Urothelium cell line (cell line): ENCODE measurements at regions not wholly inside any gene's neighbourhood (a gene's known extent, or its start where the extent isn't known, plus 50 kb on each side); places are given as distances from the start of the nearest gene placed in this dataset.
"Not testable (repeated sequence)": the region's sequence is repeated elsewhere in the genome, so short reads cannot be mapped to it uniquely, and the experiment has no call there.

ENCODE experiments used
- DNase-seq: peaks from one replicate; pipeline ENCODE4 v3.0.0; 2011; ENCODE audit warnings: low spot score, mixed read lengths
- FAIRE-seq: peaks from 2 replicates; lab custom pipeline; 2011; peaks lifted over from hg19 to GRCh38; lab: Jason Lieb, UNC

DNA sequence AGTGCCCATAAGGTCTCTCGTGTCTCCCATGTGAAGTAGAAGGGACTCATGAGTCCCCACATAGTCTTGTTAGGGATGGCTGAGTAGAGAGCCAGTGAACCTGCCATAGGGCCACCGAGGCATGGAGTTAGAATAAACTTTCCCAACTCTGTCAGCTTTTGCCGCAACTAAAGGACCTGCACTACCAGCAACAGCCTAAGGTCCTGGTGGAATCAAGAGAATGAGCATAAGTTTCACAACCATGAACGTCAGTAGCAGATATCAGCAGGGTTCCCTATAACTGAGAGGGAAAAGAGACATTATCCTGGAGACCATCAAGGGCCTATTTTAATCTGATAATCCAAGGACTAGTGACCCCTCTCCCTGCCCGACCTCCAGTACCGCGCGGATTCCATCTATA lies 60.3 kb upstream of the FNDC3B start:
- DNase-seq (no peak), FAIRE-seq (no peak)

DNA sequence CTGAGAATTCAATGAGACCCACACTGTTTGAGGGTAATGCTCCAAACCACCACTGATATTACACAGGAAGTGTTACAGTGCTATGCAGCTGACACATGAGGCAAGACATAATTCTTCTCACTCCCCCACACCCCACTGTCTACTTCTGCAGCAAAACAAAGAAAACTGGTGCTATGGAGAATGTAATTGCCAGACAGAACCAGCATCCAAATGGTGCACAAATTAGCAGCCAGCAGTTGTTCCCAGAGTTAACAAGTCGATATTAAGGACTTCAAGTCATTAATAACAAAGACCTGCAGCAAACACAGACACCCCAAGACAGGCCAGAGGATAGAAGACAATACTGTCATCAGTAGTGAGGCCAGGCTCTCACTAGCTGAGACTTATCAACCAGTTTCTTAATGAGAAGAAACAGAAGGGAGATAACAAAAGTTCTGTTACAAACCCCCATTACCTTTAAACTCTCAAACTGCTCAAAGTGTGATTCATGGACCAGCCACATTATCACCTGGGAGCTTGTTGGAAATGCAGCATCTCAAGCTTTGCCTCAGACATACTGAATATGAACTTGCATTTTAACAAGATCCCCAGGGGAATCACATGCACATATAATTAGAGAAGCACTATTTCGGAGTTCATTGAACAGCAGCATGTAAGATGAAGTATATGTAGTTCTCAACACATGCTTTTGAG lies 58.7 kb upstream of the FNDC3B start:
- DNase-seq (no peak), FAIRE-seq (no peak)

DNA sequence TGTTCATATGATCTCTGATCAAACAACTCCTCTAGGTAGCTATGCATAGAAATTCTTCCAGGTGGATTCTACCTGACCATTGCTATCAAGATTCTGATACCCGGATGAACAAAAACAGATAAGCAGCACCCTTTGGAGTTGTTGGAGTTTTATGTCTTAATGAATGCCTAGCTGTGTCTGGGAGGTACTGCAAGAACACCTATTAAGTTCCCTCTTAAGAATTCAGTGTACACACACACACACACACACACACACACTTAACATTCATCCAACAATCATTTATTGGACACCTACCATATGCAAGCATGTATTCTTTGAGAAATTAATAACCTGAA lies 58.1 kb upstream of the FNDC3B start:
- DNase-seq (no peak), FAIRE-seq (no peak)

DNA sequence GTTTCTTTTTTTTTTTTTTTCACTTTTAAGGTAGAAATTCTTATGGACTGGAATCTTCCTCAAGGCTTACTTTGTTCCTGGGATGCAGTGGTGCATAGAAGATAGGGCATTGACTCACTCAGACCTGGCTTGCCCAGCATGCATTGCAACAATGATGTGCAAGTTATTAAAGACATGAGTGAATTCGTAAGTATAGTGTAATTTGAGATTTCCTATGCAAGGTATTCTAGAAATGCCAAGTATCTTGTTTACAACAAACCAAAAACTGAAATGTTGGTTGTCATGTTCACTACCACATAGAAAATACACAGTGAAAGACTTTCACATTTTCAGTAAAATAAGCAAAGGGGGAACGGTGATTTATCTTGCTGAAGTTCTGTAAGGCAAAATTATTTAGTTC lies 56.5 kb upstream of the FNDC3B start:
- DNase-seq = no peak
- no peak for FAIRE-seq

DNA sequence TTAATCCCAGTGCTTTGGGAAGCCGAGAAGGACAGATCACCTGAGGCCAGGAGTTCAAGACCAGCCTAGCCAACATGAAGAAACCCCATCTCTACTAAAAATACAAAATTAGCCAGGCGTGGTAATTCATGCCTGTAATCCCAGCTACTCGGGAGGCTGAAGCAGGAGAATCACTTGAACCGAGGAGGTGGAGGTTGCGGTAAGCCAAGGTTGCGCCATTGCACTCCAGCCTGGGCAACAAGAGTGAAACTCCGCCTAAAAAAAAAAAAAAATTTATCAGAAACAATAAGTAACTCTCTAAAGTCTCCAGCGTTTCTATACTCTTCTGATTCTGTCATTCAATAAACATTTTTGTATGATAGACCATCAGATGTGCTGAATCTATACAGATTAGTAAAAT lies 55.7 kb upstream of the FNDC3B start:
- not testable (repeated sequence) for FAIRE-seq

DNA sequence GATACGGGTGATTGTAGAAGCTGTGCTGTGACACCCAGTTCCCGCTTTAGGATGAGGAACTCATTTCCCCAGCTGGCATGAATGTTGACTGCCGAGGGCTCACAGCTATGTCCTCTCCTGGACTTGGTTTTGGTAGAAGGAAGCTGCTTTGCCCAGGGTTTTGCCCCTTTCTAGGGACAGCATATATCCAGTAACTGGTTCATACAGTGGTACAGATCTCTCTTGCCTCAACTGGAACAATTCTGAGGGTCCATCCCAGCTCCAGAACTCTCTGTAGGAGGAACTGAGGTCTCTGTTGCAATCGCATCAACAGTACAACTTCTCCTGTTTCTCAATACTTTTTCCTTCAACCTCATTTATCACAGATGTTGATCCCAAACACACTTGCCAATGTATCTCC lies 54.5 kb upstream of the FNDC3B start:
- DNase-seq = no peak
- FAIRE-seq = no peak

More for the DNA sequence above, 55.7 kb upstream of the FNDC3B start:
- DNase-seq = not testable (repeated sequence)

DNA sequence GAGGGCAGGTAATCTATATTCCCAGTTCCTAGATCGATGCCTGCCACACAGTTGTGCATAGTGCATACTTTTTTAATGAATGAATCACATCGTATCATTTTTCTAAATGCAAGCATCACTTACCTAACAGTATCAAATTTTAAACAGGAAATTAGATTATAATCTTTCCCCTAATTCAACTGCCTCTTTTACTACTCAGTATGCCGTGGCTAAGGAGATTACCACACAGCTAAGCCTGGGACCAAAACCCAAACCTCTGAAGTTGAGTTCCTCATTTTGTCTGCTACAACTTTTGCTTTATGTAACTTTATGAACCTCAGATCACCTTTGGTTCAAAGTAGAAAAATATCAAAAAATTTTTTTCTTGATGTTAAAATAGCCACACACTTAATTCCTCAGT lies 53.2 kb upstream of the FNDC3B start:
- FAIRE-seq (no peak), DNase-seq (no peak)

DNA sequence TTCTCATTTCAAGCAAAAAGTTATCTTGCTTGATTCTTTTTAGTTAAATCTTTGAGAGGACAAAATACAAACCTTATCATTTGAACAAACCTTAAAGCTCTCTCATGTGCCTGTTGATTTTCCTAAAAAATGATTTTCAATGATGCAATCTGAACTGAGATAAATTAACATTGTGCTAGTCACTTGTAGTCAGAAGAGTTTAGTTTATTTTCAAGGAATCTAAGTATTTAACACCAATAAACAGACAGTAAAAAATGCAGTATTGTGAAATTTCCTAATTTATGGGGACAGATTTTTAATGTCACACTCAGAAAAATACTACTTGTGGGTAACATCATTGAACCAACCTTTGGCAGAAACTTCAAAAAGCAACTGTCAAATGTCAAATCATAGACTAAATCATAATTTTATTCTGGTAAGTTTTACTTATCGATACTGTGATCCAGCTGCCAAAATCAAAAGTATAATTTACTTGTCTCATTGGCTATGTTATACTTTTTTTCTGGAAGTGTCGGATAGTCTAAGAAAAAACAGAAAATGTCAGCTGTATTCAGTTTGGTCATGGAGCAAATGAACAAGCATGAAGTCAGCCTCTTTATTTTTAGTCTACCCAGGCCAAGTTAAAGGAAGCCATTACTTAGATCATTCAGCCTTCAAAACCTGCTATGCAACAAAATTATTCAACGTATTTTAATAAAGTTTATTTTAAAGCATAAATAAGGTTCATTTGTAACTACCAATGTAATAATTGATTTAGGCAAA lies 52.4 kb upstream of the FNDC3B start:
- FAIRE-seq (no peak), DNase-seq (no peak)
